Esophagus squamous epithelium (tissue), 5 donors: ENCODE measurements at regions not wholly inside any gene's neighbourhood (a gene's known extent, or its start where the extent isn't known, plus 50 kb on each side); places are given as distances from the start of the nearest gene placed in this dataset.

ENCODE experiments used
- DNase-seq: peaks from one replicate; lab custom pipeline; 2025; lab: John Stamatoyannopoulos, UW
- H3K27ac ChIP-seq, 4 donors: fragments of 200-600 bp; sonication (generic); one replicate each; pipeline ENCODE4 v1.5.1; 2016 to 2019; ENCODE audit warnings: mild to moderate bottlenecking in 1 of 4
- H3K27me3 ChIP-seq, 4 donors: fragments of 200-600 bp; sonication (generic); 1 replicate in 3 of 4; 2 replicates in 1 of 4; pipeline versions ENCODE4 v1.5.1 to v1.6.0; 2017 to 2021; ENCODE audit warnings: antibody characterized with exemption in 1 of 4
- H3K36me3 ChIP-seq, 3 donors: fragments of 200-600 bp; sonication (generic); one replicate each; pipeline ENCODE4 v1.5.1; 2016 to 2019
- H3K4me1 ChIP-seq, 3 donors: fragments of 200-600 bp; sonication (generic); one replicate each; pipeline ENCODE4 v1.5.1; 2017 to 2019
- H3K4me3 ChIP-seq, 4 donors: fragments of 200-600 bp; sonication (generic); 1 replicate in 3 of 4; 2 replicates in 1 of 4; pipeline ENCODE4 v1.5.1; 2016 to 2019; ENCODE audit warnings: mild to moderate bottlenecking in 2 of 4, moderate library complexity in 1 of 4
- H3K9me3 ChIP-seq, 3 donors: fragments of 200-600 bp; sonication (generic); one replicate each; pipeline ENCODE4 v1.5.1; 2016 to 2019
- POLR2A ChIP-seq, 4 donors: fragments of 450-650 bp; IDR thresholded peaks; one replicate each; pipeline ENCODE4 v1.6.1; 2017; ENCODE audit warnings: antibody characterized with exemption in 4 of 4, mild to moderate bottlenecking in 4 of 4, moderate library complexity in 3 of 4
- WGBS, 2 donors: methylation state at CpG; one replicate each; pipeline ENCODE4 v1.1.5; 2018; 5-methylcytosine and 5-hydroxymethylcytosine counted together
- intact Hi-C: fragments of 100-400 bp; cut with DNase I; formaldehyde crosslinking; loops from one replicate; pipeline ENCODE4 v1.15.0; 2022
- TF ChIP-seq, protein P1 (sequence below), 6 experiments: fragments of 450-650 bp in 4 of 6; fragments of 200-600 bp in 2 of 6; sonication (generic) in 2 of 6; IDR thresholded peaks; one replicate each; pipeline ENCODE4 v1.5.1; 2016 to 2019; ENCODE audit warnings: antibody characterized with exemption in 6 of 6, mild to moderate bottlenecking in 4 of 6, moderate library complexity in 4 of 6
- donor health status: DM: yes; HTN: yes; CAD: no.

DNA sequence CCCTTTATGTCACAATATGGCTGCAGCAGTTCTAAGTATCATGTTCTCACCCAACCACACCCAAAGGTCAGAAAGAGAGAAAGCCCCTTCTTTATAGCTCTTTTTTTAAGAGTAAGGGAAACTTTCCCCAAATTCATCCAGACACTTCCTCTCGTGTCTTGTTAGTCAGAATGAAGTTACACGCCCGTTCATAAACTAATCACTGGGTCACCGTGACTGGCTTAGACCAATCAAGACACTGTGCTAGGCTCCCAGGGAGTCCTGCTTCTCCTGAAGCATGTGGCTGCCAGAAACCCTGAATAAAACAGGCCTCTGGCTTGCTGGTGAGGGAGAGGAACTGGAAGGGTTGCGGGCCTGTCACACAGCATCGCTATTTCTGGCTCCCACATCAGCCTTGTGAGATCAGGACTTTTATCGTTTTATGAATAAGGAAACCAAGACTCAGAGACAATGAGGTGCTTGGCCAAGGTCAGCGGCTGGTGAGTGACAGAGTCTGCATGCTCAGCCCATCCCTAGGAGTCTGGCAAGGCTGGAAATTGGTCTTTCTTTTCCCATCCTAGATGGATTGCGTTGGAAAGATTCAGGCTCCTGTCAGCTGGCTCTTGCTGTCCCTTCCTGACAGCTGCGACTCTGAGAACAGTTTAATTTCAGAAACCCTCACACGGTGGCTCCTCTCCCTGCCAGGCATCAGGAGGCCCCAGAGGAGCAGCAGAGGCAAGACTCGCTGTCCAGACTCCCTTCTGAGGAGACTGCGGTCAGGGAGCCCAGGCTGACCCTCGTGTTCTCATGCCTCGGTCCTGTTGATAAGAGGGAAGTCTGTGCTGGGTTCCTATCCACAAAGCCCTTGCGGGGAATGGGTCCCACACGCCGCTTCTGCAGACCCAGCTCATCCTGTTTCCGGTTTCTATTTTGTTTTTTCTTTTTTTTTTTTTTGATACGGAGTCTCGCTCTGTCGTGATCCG lies 104.5 kb upstream of the TAF1B start:
- intact Hi-C loops: no loop called here
- Histone ChIP-seq H3K36me3 (no peaks in the 10 kb centered on the region), H3K27me3 (no peaks in the 10 kb centered on the region), H3K9me3 (peaks cover 0 to 5% (median 0%) of the 10 kb centered on the region in 3 donors), H3K27ac (peak overlapping the region; percentile 34 to 81 (median 74)), H3K4me3 (peak overlapping the region; percentile 12 to 56 (median 42)), H3K4me1 (peaks cover 4 to 18% (median 5%) of the 10 kb centered on the region in 3 donors)
- no peak for DNase-seq
- WGBS, 2 donors: 40 to 48% methylated on average over 18 of the region's 23 CpGs
- TF ChIP-seq POLR2A (IDR thresholded peaks at IDR 0.05): no peak
- TF ChIP-seq, protein P1, sequence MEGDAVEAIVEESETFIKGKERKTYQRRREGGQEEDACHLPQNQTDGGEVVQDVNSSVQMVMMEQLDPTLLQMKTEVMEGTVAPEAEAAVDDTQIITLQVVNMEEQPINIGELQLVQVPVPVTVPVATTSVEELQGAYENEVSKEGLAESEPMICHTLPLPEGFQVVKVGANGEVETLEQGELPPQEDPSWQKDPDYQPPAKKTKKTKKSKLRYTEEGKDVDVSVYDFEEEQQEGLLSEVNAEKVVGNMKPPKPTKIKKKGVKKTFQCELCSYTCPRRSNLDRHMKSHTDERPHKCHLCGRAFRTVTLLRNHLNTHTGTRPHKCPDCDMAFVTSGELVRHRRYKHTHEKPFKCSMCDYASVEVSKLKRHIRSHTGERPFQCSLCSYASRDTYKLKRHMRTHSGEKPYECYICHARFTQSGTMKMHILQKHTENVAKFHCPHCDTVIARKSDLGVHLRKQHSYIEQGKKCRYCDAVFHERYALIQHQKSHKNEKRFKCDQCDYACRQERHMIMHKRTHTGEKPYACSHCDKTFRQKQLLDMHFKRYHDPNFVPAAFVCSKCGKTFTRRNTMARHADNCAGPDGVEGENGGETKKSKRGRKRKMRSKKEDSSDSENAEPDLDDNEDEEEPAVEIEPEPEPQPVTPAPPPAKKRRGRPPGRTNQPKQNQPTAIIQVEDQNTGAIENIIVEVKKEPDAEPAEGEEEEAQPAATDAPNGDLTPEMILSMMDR (IDR thresholded peaks at IDR 0.05): no peak

DNA sequence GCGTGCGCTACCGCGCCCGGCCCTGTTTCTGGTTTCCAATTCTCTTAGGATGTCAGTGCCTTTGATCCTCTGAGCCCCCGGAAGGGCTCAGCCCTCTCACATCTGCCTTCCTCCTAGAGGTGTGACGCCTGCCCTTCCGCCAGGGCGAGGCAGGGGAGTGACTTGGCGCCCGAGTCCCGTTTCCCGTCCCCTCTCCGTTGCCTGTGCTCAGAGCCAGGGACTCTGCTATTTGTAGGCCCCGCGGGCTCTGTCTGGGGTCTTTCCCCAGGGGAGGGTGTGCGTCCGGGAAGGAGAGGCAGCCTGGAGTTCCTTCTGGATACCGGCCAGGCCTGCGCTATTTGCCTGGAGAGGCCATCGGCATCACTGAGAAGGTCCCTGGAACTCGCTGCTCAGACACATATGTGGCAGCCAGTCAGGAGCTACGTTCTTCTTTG lies 103.7 kb upstream of the TAF1B start:
- no peaks in the 10 kb centered on the region for H3K36me3 ChIP-seq
- H3K9me3 ChIP-seq: no peaks in the 10 kb centered on the region
- peak overlapping the region; percentile 12 to 56 (median 42) for H3K4me3 ChIP-seq
- WGBS, 2 donors: 41 to 50% methylated on average over 10 to 11 of the region's 23 CpGs
- DNase-seq: no peak
- peaks cover 4 to 18% (median 5%) of the 10 kb centered on the region in 3 donors for H3K4me1 ChIP-seq
- peak overlapping the region; percentile 34 to 81 (median 74) for H3K27ac ChIP-seq
- TF ChIP-seq, protein P1 (IDR thresholded peaks at IDR 0.05): no peak
- TF ChIP-seq POLR2A (IDR thresholded peaks at IDR 0.05): no peak
- intact Hi-C loops: no loop called here
- H3K27me3 ChIP-seq: no peaks in the 10 kb centered on the region

DNA sequence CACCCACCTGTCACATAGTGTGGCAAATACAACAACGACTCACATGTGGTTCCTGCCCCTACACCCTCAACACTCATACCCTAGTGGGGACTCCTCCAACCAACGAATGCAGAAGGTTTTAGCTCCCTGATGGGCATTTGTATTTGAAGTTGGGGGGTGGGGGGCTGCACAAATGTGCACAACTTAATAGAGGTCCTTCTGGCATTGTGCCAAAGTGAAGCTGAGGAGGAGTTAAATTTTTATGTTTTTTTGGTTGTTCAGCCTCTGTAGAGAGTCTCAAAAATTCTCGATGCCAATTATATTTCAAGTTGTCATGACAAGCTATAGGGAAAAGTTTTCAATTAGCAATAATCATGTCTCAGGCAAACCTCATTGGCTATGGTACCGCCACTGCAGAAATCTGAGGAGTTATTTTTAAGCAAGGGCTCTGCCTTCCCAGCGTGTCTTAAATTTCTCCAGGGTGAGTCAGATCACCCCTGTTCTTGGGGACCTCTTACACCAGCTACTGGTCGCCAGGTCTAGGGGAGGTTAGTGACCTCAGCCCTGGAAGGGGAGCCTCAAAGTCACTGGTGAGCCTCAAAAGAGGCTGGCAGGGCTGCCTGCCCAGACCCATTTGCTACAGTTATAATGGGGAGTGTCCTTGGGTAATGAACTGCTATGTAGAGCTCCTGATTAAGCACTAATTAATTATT lies 102.7 kb upstream of the TAF1B start:
- H3K4me1 ChIP-seq: peaks cover 4 to 18% (median 5%) of the 10 kb centered on the region in 3 donors
- no peaks in the 10 kb centered on the region for H3K27me3 ChIP-seq
- no peak overlapping the region for H3K4me3 ChIP-seq
- intact Hi-C loops: no loop called here
- no peak for DNase-seq
- WGBS, 2 donors: 62 to 82% methylated on average over 4 of the region's 6 CpGs
- no peaks in the 10 kb centered on the region for H3K9me3 ChIP-seq
- H3K27ac ChIP-seq: no peak overlapping the region
- no peaks in the 10 kb centered on the region for H3K36me3 ChIP-seq
- TF ChIP-seq, protein P1 (IDR thresholded peaks at IDR 0.05): no peak
- TF ChIP-seq POLR2A (IDR thresholded peaks at IDR 0.05): no peak

DNA sequence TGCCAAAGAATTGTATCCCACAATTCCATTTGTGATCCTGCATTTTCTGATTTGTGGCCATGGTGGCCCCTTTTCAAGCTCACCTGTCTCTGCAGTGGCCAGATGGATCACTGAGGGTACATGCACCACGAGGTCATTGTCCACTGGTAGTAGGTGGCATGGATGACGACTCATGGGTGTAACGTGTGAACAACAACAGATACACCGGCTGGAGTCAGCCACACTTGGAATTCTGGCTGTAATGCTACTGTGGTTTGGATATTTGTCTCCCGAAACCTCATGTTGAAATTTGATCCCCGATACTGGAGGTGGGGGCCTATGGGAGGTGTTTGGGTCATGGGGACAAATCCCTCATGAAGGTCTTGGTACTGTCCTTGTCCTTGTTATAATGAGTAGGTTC lies 102.2 kb upstream of the TAF1B start:
- no peak overlapping the region for H3K27ac ChIP-seq
- intact Hi-C loops: no loop called here
- no peaks in the 10 kb centered on the region for H3K27me3 ChIP-seq
- DNase-seq: no peak
- H3K4me1 ChIP-seq: peaks cover 4 to 18% (median 5%) of the 10 kb centered on the region in 3 donors
- TF ChIP-seq, protein P1 (IDR thresholded peaks at IDR 0.05): no peak
- TF ChIP-seq POLR2A (IDR thresholded peaks at IDR 0.05): no peak
- no peaks in the 10 kb centered on the region for H3K9me3 ChIP-seq
- WGBS, 2 donors: 73 to 82% methylated on average over 6 of the region's 6 CpGs
- no peaks in the 10 kb centered on the region for H3K36me3 ChIP-seq
- no peak overlapping the region for H3K4me3 ChIP-seq
